Caco-2 (cell line): ENCODE measurements at regions not wholly inside any gene's neighbourhood (a gene's known extent, or its start where the extent isn't known, plus 50 kb on each side); places are given as distances from the start of the nearest gene placed in this dataset.

Experiments
- BruUV-seq: library from RNA; stranded (reverse); fragments of 400-500 nt; replicated peaks from 2 replicates; lab custom pipeline; 2021; lab: Mats Ljungman, UMichigan
- CTCF ChIA-PET: fragments of 300-600 bp; sonication (Branson Sonifier 250); formaldehyde crosslinking; loops from one replicate; lab custom pipeline; 2022; ENCODE audit warnings: antibody characterized with exemption; lab: Charles Lee
- POLR2A ChIA-PET: fragments of 300-600 bp; sonication (Branson Sonifier 250); formaldehyde crosslinking; loops from one replicate; lab custom pipeline; 2022; ENCODE audit warnings: antibody characterized with exemption; lab: Charles Lee
- DNase-seq, 2 experiments: peaks; one replicate each; pipeline versions ENCODE4 v3.0.0 to v3.0.0-alpha.2; 2020 to 2022
- H3K27me3 ChIP-seq: replicated peaks from 2 replicates; pipeline ENCODE4 v1.6.0; 2011; ENCODE audit warnings: low read length; ENCODE audit not compliant: control insufficient read depth, insufficient read depth
- H3K36me3 ChIP-seq: 2 replicates; pipeline ENCODE4 v1.5.1; 2011; ENCODE audit warnings: low read length; ENCODE audit not compliant: control insufficient read depth, insufficient read depth
- H3K4me1 ChIP-seq: fragments of 250-450 bp; sonication (Bioruptor Pico); 2 replicates; pipeline ENCODE4 v1.5.1; 2020; ENCODE audit warnings: mild to moderate bottlenecking
- H3K4me3 ChIP-seq: 2 replicates; pipeline ENCODE4 v1.5.1; 2011; ENCODE audit warnings: low read depth, mild to moderate bottlenecking, control low read depth, low read length
- H3K9me3 ChIP-seq: fragments of 250-450 bp; sonication (Bioruptor Pico); 2 replicates; pipeline ENCODE4 v1.5.1; 2020; ENCODE audit warnings: mild to moderate bottlenecking, moderate library complexity
- H3K27ac Mint-ChIP-seq: one replicate; pipeline ENCODE4 v1.8.0; 2022; ENCODE audit warnings: mixed read lengths; ENCODE audit not compliant: unreplicated experiment
- H3K27me3 Mint-ChIP-seq: one replicate; pipeline ENCODE4 v1.8.0; 2022; ENCODE audit warnings: mixed read lengths; ENCODE audit not compliant: insufficient read depth, unreplicated experiment
- H3K36me3 Mint-ChIP-seq: one replicate; pipeline ENCODE4 v1.8.0; 2022; ENCODE audit warnings: mild to moderate bottlenecking, mixed read lengths; ENCODE audit not compliant: insufficient read depth, unreplicated experiment
- H3K4me1 Mint-ChIP-seq: one replicate; pipeline ENCODE4 v1.8.0; 2022; ENCODE audit warnings: low read depth, mixed read lengths; ENCODE audit not compliant: unreplicated experiment
- H3K4me3 Mint-ChIP-seq: one replicate; pipeline ENCODE4 v1.8.0; 2022; ENCODE audit warnings: mild to moderate bottlenecking, moderate library complexity, mixed read lengths; ENCODE audit not compliant: unreplicated experiment
- H3K9me3 Mint-ChIP-seq: one replicate; pipeline ENCODE4 v1.8.0; 2022; ENCODE audit warnings: mixed read lengths; ENCODE audit not compliant: unreplicated experiment
- CTCF ChIP-seq, 2 experiments: fragments of 200-600 bp in 1 of 2; IDR thresholded peaks; 1 replicate in 1 of 2; 2 replicates in 1 of 2; pipeline versions ENCODE4 v1.5.1 to v1.8.0; 2011 to 2022; ENCODE audit warnings: antibody characterized with exemption in 1 of 2, control low read depth in 1 of 2, inconsistent platforms in 1 of 2, low read depth in 1 of 2, low read length in 1 of 2, mild to moderate bottlenecking in 1 of 2, moderate library complexity in 1 of 2; ENCODE audit not compliant: insufficient read depth in 1 of 2, severe bottlenecking in 1 of 2, unreplicated experiment in 1 of 2
- intact Hi-C: fragments of 100-400 bp; cut with micrococcal nuclease; formaldehyde crosslinking; loops from one replicate; pipeline ENCODE4 v1.10.0; 2022; ENCODE audit not compliant: unreplicated experiment

- Mint-ChIP-seq H3K27ac (no peak overlapping the region), H3K9me3 (no peaks in the 10 kb centered on the region), H3K27me3 (peaks cover 10% of the 10 kb centered on the region), H3K36me3 (no peaks in the 10 kb centered on the region), H3K4me1 (no peaks in the 10 kb centered on the region), H3K4me3 (no peak overlapping the region)
- Histone ChIP-seq H3K36me3 (no peaks in the 10 kb centered on the region), H3K4me1 (no peaks in the 10 kb centered on the region), H3K27me3 (no peaks in the 10 kb centered on the region; the same call in 1 of the 2 replicates), H3K4me3 (no peak overlapping the region), H3K9me3 (no peaks in the 10 kb centered on the region)
- intact Hi-C loops = no loop called here
- ChIA-PET CTCF (no interaction called here), POLR2A (no interaction called here)
- no peak for DNase-seq
- BruUV-seq = no TSS peak
- no peak for TF ChIP-seq CTCF (IDR thresholded peaks at IDR 0.05; ENCODE audit: insufficient read depth in 1 of 2, low read depth in 1 of 2, low read length in 1 of 2, severe bottlenecking in 1 of 2, unreplicated experiment in 1 of 2)
Observed at GRCh38 chr17:63364944-63365343, 81.2 kb downstream of the CYB561 start.

GRCh38 chr17:63365366-63366240 lies 80.5 kb downstream of the CYB561 start:
- ChIA-PET CTCF (no interaction called here), POLR2A (no interaction called here)
- peaks cover 10% of the 10 kb centered on the region for H3K27me3 Mint-ChIP-seq
- H3K36me3 Mint-ChIP-seq = no peaks in the 10 kb centered on the region
- H3K27ac Mint-ChIP-seq = no peak overlapping the region
- intact Hi-C loops = no loop called here
- Histone ChIP-seq H3K27me3 (no peaks in the 10 kb centered on the region; the same call in 1 of the 2 replicates), H3K4me1 (no peaks in the 10 kb centered on the region), H3K4me3 (no peak overlapping the region), H3K9me3 (no peaks in the 10 kb centered on the region), H3K36me3 (no peaks in the 10 kb centered on the region)
- H3K4me3 Mint-ChIP-seq = no peak overlapping the region
- H3K9me3 Mint-ChIP-seq = no peaks in the 10 kb centered on the region
- TF ChIP-seq CTCF (IDR thresholded peaks at IDR 0.05; ENCODE audit: insufficient read depth in 1 of 2, low read depth in 1 of 2, low read length in 1 of 2, severe bottlenecking in 1 of 2, unreplicated experiment in 1 of 2) = no peak
- H3K4me1 Mint-ChIP-seq = no peaks in the 10 kb centered on the region
- DNase-seq = no peak
- no TSS peak for BruUV-seq

- ChIA-PET POLR2A (no interaction called here), CTCF (no interaction called here)
- DNase-seq = no peak
- no peaks in the 10 kb centered on the region for H3K9me3 Mint-ChIP-seq
- Histone ChIP-seq H3K27me3 (no peaks in the 10 kb centered on the region; the same call in 1 of the 2 replicates), H3K36me3 (no peaks in the 10 kb centered on the region), H3K9me3 (no peaks in the 10 kb centered on the region), H3K4me3 (no peak overlapping the region), H3K4me1 (no peaks in the 10 kb centered on the region)
- no peaks in the 10 kb centered on the region for H3K4me1 Mint-ChIP-seq
- TF ChIP-seq CTCF (IDR thresholded peaks at IDR 0.05; ENCODE audit: insufficient read depth in 1 of 2, low read depth in 1 of 2, low read length in 1 of 2, severe bottlenecking in 1 of 2, unreplicated experiment in 1 of 2) = no peak
- H3K4me3 Mint-ChIP-seq = no peak overlapping the region
- no TSS peak for BruUV-seq
- H3K27ac Mint-ChIP-seq = no peak overlapping the region
- no peaks in the 10 kb centered on the region for H3K36me3 Mint-ChIP-seq
- intact Hi-C loops = no loop called here
- H3K27me3 Mint-ChIP-seq = peaks cover 7% of the 10 kb centered on the region
Observed at GRCh38 chr17:63366241-63366566, 79.9 kb downstream of the CYB561 start.
